HG02571 (cell line): ENCODE measurements at regions not wholly inside any gene's neighbourhood (a gene's known extent, or its start where the extent isn't known, plus 50 kb on each side); places are given as distances from the start of the nearest gene placed in this dataset.

Source experiments
- ATAC-seq: cut with Tn5 transposase; IDR thresholded peaks from one replicate; pipeline ENCODE4 v1.9.1; 2021; ENCODE audit warnings: mild to moderate bottlenecking, moderate library complexity; ENCODE audit not compliant: unreplicated experiment

- no peak for ATAC-seq
Measured at GRCh38 chr5:6831678-6832671, 118.7 kb downstream of the TENT4A start.

GRCh38 chr5:6832994-6833393, 119.8 kb downstream of the TENT4A start:
- no peak for ATAC-seq

- no peak for ATAC-seq
Measured at GRCh38 chr5:6833406-6833805, 120.2 kb downstream of the TENT4A start.

- ATAC-seq, result no peak
Measured at GRCh38 chr5:6837095-6837494, 123.9 kb downstream of the TENT4A start.

- ATAC-seq, result no peak
Measured at GRCh38 chr5:6837519-6838110, 124.4 kb downstream of the TENT4A start.

- no peak for ATAC-seq
Measured at GRCh38 chr5:6838736-6839135, 125.5 kb downstream of the TENT4A start.

- ATAC-seq, result no peak
Measured at GRCh38 chr5:6840136-6840793, 127.0 kb downstream of the TENT4A start.

GRCh38 chr5:6843335-6843734, 130.1 kb downstream of the TENT4A start:
- ATAC-seq, result no peak

GRCh38 chr5:6843821-6844220, 130.6 kb downstream of the TENT4A start:
- ATAC-seq, result no peak

- ATAC-seq, result no peak
Measured at GRCh38 chr5:6845856-6846255, 132.6 kb downstream of the TENT4A start.

- no peak for ATAC-seq
Measured at GRCh38 chr5:6847870-6848269, 134.6 kb downstream of the TENT4A start.

- no peak for ATAC-seq
Measured at GRCh38 chr5:6849316-6850105, 136.3 kb downstream of the TENT4A start.

- ATAC-seq, result no peak
Measured at GRCh38 chr5:6850106-6850432, 136.8 kb downstream of the TENT4A start.

GRCh38 chr5:6856653-6857052, 143.4 kb downstream of the TENT4A start:
- no peak for ATAC-seq

GRCh38 chr5:6858419-6858818, 145.2 kb downstream of the TENT4A start:
- ATAC-seq, result no peak

GRCh38 chr5:6859023-6859422, 145.8 kb downstream of the TENT4A start:
- no peak for ATAC-seq

GRCh38 chr5:6859951-6860638, 146.9 kb downstream of the TENT4A start:
- no peak for ATAC-seq

- no peak for ATAC-seq
Measured at GRCh38 chr5:6861036-6861435, 147.8 kb downstream of the TENT4A start.

GRCh38 chr5:6861667-6862066, 148.4 kb downstream of the TENT4A start:
- ATAC-seq, result no peak

GRCh38 chr5:6862306-6862705, 149.1 kb downstream of the TENT4A start:
- ATAC-seq, result no peak
